SU-DHL-6 (cell line): ENCODE measurements at regions not wholly inside any gene's neighbourhood (a gene's known extent, or its start where the extent isn't known, plus 50 kb on each side); places are given as distances from the start of the nearest gene placed in this dataset.

Experiments used
- H2AFZ ChIP-seq: fragments of 200-600 bp; sonication (generic); 2 replicates; pipeline ENCODE4 v1.6.1; 2014; ENCODE audit warnings: low read depth, mild to moderate bottlenecking, moderate library complexity, mixed read lengths, antibody characterized with exemption, low read length; ENCODE audit not compliant: severe bottlenecking
- H3F3A ChIP-seq: fragments of 200-600 bp; shearing (Covaris generic); 2 replicates; pipeline ENCODE4 v1.6.0; 2016; ENCODE audit warnings: antibody characterized with exemption, mild to moderate bottlenecking; ENCODE audit not compliant: insufficient read depth
- H3K27ac ChIP-seq: fragments of 200-600 bp; sonication (generic); 2 replicates; pipeline ENCODE4 v1.5.1; 2016; ENCODE audit warnings: low read depth, mild to moderate bottlenecking, low read length, moderate library complexity, mixed read lengths
- H3K27me3 ChIP-seq: fragments of 200-600 bp; sonication (generic), shearing (Covaris generic); 2 replicates; pipeline ENCODE4 v1.6.0; 2014; ENCODE audit warnings: mild to moderate bottlenecking, low read length
- H3K36me3 ChIP-seq: fragments of 200-600 bp; sonication (generic); 2 replicates; pipeline ENCODE4 v1.6.1; 2014; ENCODE audit warnings: mild to moderate bottlenecking, low read length, mixed read lengths
- H3K4me2 ChIP-seq: fragments of 300-600, 200-600 bp; shearing (Covaris generic), sonication (generic); 2 replicates; pipeline ENCODE4 v1.6.0; 2014; ENCODE audit warnings: low read length, low read depth, mild to moderate bottlenecking; ENCODE audit not compliant: poor library complexity, severe bottlenecking
- H3K4me3 ChIP-seq: fragments of 200-600 bp; sonication (generic); 2 replicates; pipeline ENCODE4 v1.5.1; 2014; ENCODE audit warnings: antibody characterized with exemption, low read length, mild to moderate bottlenecking, mixed read lengths; ENCODE audit not compliant: insufficient read depth, poor library complexity, severe bottlenecking
- H3K79me2 ChIP-seq: fragments of 200-600 bp; sonication (generic); 2 replicates; pipeline ENCODE4 v1.6.1; 2014; ENCODE audit warnings: mild to moderate bottlenecking, low read length, moderate library complexity; ENCODE audit not compliant: insufficient read depth
- H3K9ac ChIP-seq: fragments of 200-600 bp; sonication (generic); 2 replicates; pipeline ENCODE4 v1.7.0; 2014; ENCODE audit warnings: mild to moderate bottlenecking, low read length
- H3K9me2 ChIP-seq: fragments of 200-600 bp; sonication (generic); replicated peaks from 2 replicates; pipeline ENCODE4 v1.6.1; 2014; ENCODE audit warnings: low read length; ENCODE audit not compliant: insufficient read depth
- H3K9me3 ChIP-seq: fragments of 200-600 bp; sonication (generic); 2 replicates; pipeline ENCODE4 v1.6.1; 2014; ENCODE audit warnings: low read length, mixed read lengths; ENCODE audit not compliant: insufficient read depth
- H4K20me1 ChIP-seq: fragments of 200-600 bp; sonication (generic); 2 replicates; pipeline ENCODE4 v1.6.1; 2014; ENCODE audit warnings: low read depth, mild to moderate bottlenecking, antibody characterized with exemption, low read length, moderate library complexity, mixed read lengths
- EZH2phosphoT487 ChIP-seq: fragments of 200-600 bp; sonication (generic), shearing (Covaris generic); conservative IDR thresholded peaks from 2 replicates; pipeline ENCODE4 v1.6.1; 2018; ENCODE audit warnings: mild to moderate bottlenecking, antibody characterized with exemption, low read length, moderate library complexity, mixed read lengths
- TF ChIP-seq, protein P1 (sequence below): fragments of 200-600 bp; sonication (generic); IDR thresholded peaks from one replicate; pipeline ENCODE4 v1.5.1; 2017; ENCODE audit warnings: antibody characterized with exemption, mild to moderate bottlenecking, low read length, moderate library complexity; ENCODE audit not compliant: insufficient read depth, poor library complexity, severe bottlenecking

DNA sequence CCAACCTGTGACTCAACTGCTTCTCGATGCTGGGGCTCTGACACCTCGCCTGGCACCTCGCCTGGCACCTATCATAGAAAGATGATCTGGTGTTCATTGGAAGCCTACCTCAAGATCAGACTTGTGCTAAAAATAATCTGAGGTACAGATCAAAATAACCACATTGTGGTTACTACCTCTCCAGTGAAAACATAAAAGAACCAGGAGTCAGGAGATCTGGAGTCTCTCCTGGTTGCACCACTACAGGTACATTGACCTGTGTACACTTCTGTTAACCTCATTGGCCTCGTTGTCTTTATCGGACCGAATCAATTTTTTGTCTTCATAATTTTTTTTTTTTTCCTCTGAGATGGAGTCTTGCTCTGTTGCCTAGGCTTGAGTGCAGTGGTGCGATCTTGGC lies 695.9 kb downstream of the HDGFL1 start:
- no peak for TF ChIP-seq EZH2phosphoT487
- TF ChIP-seq, protein P1, sequence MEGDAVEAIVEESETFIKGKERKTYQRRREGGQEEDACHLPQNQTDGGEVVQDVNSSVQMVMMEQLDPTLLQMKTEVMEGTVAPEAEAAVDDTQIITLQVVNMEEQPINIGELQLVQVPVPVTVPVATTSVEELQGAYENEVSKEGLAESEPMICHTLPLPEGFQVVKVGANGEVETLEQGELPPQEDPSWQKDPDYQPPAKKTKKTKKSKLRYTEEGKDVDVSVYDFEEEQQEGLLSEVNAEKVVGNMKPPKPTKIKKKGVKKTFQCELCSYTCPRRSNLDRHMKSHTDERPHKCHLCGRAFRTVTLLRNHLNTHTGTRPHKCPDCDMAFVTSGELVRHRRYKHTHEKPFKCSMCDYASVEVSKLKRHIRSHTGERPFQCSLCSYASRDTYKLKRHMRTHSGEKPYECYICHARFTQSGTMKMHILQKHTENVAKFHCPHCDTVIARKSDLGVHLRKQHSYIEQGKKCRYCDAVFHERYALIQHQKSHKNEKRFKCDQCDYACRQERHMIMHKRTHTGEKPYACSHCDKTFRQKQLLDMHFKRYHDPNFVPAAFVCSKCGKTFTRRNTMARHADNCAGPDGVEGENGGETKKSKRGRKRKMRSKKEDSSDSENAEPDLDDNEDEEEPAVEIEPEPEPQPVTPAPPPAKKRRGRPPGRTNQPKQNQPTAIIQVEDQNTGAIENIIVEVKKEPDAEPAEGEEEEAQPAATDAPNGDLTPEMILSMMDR: no peak
- no peaks in the 10 kb centered on the region for H3K79me2 ChIP-seq
- no peaks in the 10 kb centered on the region for H4K20me1 ChIP-seq
- H2AFZ ChIP-seq: no peak overlapping the region
- H3K9me3 ChIP-seq: no peaks in the 10 kb centered on the region
- no peaks in the 10 kb centered on the region for H3F3A ChIP-seq
- H3K9ac ChIP-seq: no peak overlapping the region
- no peaks in the 10 kb centered on the region for H3K27me3 ChIP-seq
- no peaks in the 10 kb centered on the region for H3K36me3 ChIP-seq
- no peaks in the 10 kb centered on the region for H3K9me2 ChIP-seq
- H3K4me3 ChIP-seq: no peak overlapping the region
- H3K4me2 ChIP-seq: no peak overlapping the region
- no peak overlapping the region for H3K27ac ChIP-seq

DNA sequence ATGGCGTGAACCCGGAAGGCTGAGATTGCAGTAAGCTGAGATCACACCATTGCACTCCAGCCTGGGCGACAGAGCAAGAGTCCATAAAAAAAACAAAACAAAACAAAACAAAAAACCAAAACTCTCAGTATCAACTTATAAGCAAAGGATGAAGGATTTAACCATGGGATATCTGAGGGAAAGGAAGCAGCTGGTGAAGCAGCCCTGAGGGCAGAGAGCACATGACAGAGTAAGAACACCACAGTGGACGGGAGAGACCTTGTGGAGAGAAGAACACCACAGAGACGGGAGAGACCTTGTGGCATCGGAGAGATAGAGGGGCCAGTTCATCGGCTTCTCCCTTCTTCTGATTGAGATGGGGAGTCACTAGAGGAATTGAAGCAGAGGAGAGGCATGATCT lies 697.2 kb downstream of the HDGFL1 start:
- Histone ChIP-seq H3K9me2 (no peaks in the 10 kb centered on the region), H3K79me2 (no peaks in the 10 kb centered on the region), H4K20me1 (no peaks in the 10 kb centered on the region), H3K4me2 (no peak overlapping the region), H3K9ac (no peak overlapping the region), H3K27ac (no peak overlapping the region), H3K4me3 (no peak overlapping the region), H3K27me3 (no peaks in the 10 kb centered on the region), H3K36me3 (no peaks in the 10 kb centered on the region), H3K9me3 (no peaks in the 10 kb centered on the region), H3F3A (no peaks in the 10 kb centered on the region), H2AFZ (no peak overlapping the region)
- no peak for TF ChIP-seq EZH2phosphoT487

DNA sequence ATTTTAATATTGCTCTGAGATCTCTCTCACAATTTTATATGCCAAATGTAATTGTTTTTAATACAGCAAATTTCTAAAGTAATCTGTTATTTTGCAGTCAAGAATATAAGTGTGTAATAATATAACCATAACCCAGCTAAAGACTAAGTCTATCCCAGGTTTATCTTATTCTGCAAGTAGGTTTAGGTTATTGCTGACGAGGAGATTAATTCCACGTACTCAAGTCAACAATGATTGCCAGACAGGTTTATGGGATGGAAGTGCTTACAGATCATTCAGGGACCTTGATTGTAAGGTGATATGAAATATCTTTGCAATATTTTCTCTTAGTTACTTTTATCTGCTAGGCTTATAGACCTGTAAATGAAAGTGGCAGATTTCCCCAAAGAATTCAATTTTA lies 698.3 kb downstream of the HDGFL1 start:
- TF ChIP-seq, protein P1: no peak
- no peak for TF ChIP-seq EZH2phosphoT487
- H3K4me3 ChIP-seq: no peak overlapping the region

DNA sequence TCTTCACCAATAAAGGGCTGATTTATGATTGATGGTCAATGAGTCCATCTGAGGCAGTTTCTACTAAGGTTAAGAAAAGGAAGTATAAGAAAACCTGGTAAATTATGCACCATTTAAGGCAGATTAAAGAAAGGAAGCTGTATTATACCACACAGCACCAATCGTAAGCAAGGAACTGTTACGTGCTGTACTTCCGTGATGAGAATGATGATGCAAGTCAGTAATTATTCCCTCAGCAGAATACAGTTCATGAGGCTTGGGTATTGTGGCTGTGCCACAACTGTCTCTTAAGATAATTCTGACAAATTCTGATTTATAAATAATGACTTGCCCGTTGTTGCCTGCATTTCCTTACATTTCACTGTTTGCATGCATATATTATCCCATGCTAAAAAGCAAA lies 699.0 kb downstream of the HDGFL1 start:
- Histone ChIP-seq H3K79me2 (no peaks in the 10 kb centered on the region), H3K36me3 (no peaks in the 10 kb centered on the region), H4K20me1 (no peaks in the 10 kb centered on the region), H3K27me3 (no peaks in the 10 kb centered on the region), H3K9me2 (no peaks in the 10 kb centered on the region), H3F3A (no peaks in the 10 kb centered on the region), H3K4me3 (no peak overlapping the region), H2AFZ (no peak overlapping the region), H3K4me2 (no peak overlapping the region), H3K27ac (no peak overlapping the region), H3K9ac (no peak overlapping the region), H3K9me3 (no peaks in the 10 kb centered on the region)
- TF ChIP-seq, protein P1: no peak
- no peak for TF ChIP-seq EZH2phosphoT487

More for the DNA sequence above, 698.3 kb downstream of the HDGFL1 start:
- Histone ChIP-seq H3K4me2 (no peak overlapping the region), H3K79me2 (no peaks in the 10 kb centered on the region), H3K27me3 (no peaks in the 10 kb centered on the region), H4K20me1 (no peaks in the 10 kb centered on the region), H3K36me3 (no peaks in the 10 kb centered on the region), H3F3A (no peaks in the 10 kb centered on the region), H3K9me2 (no peaks in the 10 kb centered on the region), H3K27ac (no peak overlapping the region), H2AFZ (no peak overlapping the region), H3K9ac (no peak overlapping the region), H3K9me3 (no peaks in the 10 kb centered on the region)
